DND-41 (cell line): ENCODE measurements at regions not wholly inside any gene's neighbourhood (a gene's known extent, or its start where the extent isn't known, plus 50 kb on each side); places are given as distances from the start of the nearest gene placed in this dataset.

Experiments used
- CTCF ChIP-seq: IDR thresholded peaks from 2 replicates; pipeline ENCODE4 v1.5.1; 2012; ENCODE audit warnings: borderline replicate concordance, low read length, moderate library complexity, mild to moderate bottlenecking; ENCODE audit not compliant: poor library complexity, severe bottlenecking; ENCODE audit errors: extremely low read depth
- EZH2 ChIP-seq: IDR thresholded peaks from 3 replicates; pipeline ENCODE4 v1.6.1; 2012; ENCODE audit warnings: borderline replicate concordance, low read depth, mild to moderate bottlenecking, moderate library complexity, low read length, inconsistent platforms; ENCODE audit not compliant: severe bottlenecking

DNA sequence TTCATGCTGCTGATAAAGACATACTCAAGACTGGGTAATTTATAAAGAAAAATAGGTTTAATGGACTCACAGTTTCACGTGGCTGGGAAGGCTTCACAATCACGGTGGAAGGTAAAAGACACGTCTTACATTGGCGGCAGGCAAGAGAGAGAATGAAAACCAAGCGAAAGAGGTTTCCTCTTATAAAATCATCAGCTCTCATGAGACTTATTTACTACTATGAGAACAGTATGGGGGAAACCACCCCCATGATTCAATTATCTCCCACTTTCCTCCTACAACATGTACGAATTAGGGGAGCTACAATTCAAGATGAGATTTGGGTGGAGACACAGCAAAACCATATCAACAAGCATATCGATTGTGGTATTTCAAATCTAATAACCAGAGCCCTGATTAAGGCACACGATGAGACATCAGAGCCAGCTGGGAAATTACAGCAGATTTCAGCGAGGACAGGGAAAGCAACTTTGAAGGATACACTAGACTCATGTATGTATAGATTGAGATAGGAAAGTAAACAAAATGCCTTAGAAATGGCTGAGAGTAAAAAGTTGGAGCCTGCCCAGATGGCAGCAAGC lies 129.8 kb upstream of the GJE1 start:
- TF ChIP-seq CTCF, result no peak
- no peak for TF ChIP-seq EZH2
